Neural progenitor cell (in vitro differentiated cells): ENCODE measurements at regions not wholly inside any gene's neighbourhood (a gene's known extent, or its start where the extent isn't known, plus 50 kb on each side); places are given as distances from the start of the nearest gene placed in this dataset.

Experiments
- DNase-seq: peaks from one replicate; pipeline ENCODE4 v3.0.0-alpha.2; 2016; ENCODE audit warnings: low spot score
- H2AFZ ChIP-seq: fragments of 200-600 bp; sonication (generic); replicated peaks from 2 replicates; pipeline ENCODE4 v1.6.1; 2016; ENCODE audit warnings: antibody characterized with exemption
- H3F3A ChIP-seq: fragments of 200-600 bp; sonication (generic); 2 replicates; pipeline ENCODE4 v1.6.1; 2016; ENCODE audit warnings: antibody characterized with exemption, low read depth
- H3K27ac ChIP-seq: fragments of 200-600 bp; sonication (generic); 2 replicates; pipeline ENCODE4 v1.5.1; 2016; ENCODE audit warnings: mild to moderate bottlenecking
- H3K27me3 ChIP-seq: fragments of 200-600 bp; sonication (generic); 2 replicates; pipeline ENCODE4 v1.6.1; 2016; ENCODE audit warnings: mild to moderate bottlenecking, moderate library complexity
- H3K36me3 ChIP-seq: fragments of 200-600 bp; sonication (generic); 2 replicates; pipeline ENCODE4 v1.5.1; 2016
- H3K4me1 ChIP-seq: fragments of 200-600 bp; sonication (generic); 2 replicates; pipeline ENCODE4 v1.6.1; 2016; ENCODE audit warnings: mixed run types
- H3K4me2 ChIP-seq: fragments of 200-600 bp; sonication (generic); 2 replicates; pipeline ENCODE4 v1.6.1; 2016
- H3K4me3 ChIP-seq: fragments of 200-600 bp; sonication (generic); 2 replicates; pipeline ENCODE4 v1.5.1; 2016
- H3K79me2 ChIP-seq: fragments of 200-600 bp; sonication (generic); 2 replicates; pipeline ENCODE4 v1.6.1; 2016; ENCODE audit warnings: low read depth
- H3K9ac ChIP-seq: fragments of 200-600 bp; sonication (generic); 2 replicates; pipeline ENCODE4 v1.6.1; 2016
- H3K9me3 ChIP-seq: fragments of 200-600 bp; sonication (generic); 2 replicates; pipeline ENCODE4 v1.5.1; 2016; ENCODE audit warnings: low read depth
- H4K20me1 ChIP-seq: fragments of 200-600 bp; sonication (generic); 2 replicates; pipeline ENCODE4 v1.6.1; 2016; ENCODE audit warnings: low read depth
- H3K27ac Mint-ChIP-seq: 3 replicates; pipeline ENCODE4 v1.8.0; 2021; ENCODE audit warnings: mixed read lengths
- H3K27me3 Mint-ChIP-seq: 2 replicates; pipeline ENCODE4 v1.8.0; 2022; ENCODE audit warnings: low read depth, mild to moderate bottlenecking, inconsistent platforms, moderate library complexity, mixed read lengths; ENCODE audit not compliant: insufficient read depth
- H3K36me3 Mint-ChIP-seq: 3 replicates; pipeline ENCODE4 v1.8.0; 2021; ENCODE audit warnings: mixed read lengths
- H3K4me1 Mint-ChIP-seq: 3 replicates; pipeline ENCODE4 v1.8.0; 2021; ENCODE audit warnings: mixed read lengths
- H3K4me3 Mint-ChIP-seq: 3 replicates; pipeline ENCODE4 v1.8.0; 2021; ENCODE audit warnings: mild to moderate bottlenecking, moderate library complexity, mixed read lengths
- H3K9me3 Mint-ChIP-seq: 3 replicates; pipeline ENCODE4 v1.8.0; 2020; ENCODE audit warnings: mixed read lengths
- EZH2 ChIP-seq: fragments of 200-600 bp; sonication (generic); IDR thresholded peaks from 2 replicates; pipeline ENCODE4 v1.6.1; 2017; ENCODE audit warnings: antibody characterized with exemption, mild to moderate bottlenecking, moderate library complexity
- EZH2phosphoT487 ChIP-seq: fragments of 200-600 bp; sonication (generic); IDR thresholded peaks from 2 replicates; pipeline ENCODE4 v1.6.1; 2017; ENCODE audit warnings: antibody characterized with exemption
- TF ChIP-seq, protein P1 (sequence below): fragments of 200-600 bp; sonication (generic); IDR thresholded peaks from 2 replicates; pipeline ENCODE4 v1.5.1; 2017; ENCODE audit warnings: antibody characterized with exemption, mild to moderate bottlenecking

DNA sequence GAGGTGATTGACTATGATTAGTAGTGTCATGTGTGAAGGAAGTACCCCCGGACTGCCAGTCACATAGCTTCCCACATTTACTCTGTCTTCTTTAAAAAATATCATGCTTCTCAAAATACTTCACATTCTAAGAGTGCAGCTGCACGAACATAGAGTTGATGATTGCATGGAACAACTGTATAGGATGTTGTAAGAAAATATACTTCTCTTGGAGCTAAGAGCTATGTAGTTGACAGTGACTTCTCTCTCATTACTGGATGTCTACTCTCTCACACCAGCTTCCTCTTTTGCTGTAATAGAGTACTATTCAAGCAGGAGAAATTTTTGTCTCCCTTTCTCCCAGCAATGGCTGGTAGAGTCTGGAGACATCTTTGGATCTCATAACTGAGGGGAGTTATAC, 99.4 kb upstream of the PUDP start:
- no peak overlapping the region for H3K27ac ChIP-seq
- no peak overlapping the region for H3K4me3 ChIP-seq
- DNase-seq: no peak
- Mint-ChIP-seq H3K36me3 (peaks cover 2% of the 10 kb centered on the region), H3K9me3 (peaks cover 8% of the 10 kb centered on the region), H3K27me3 (no peaks in the 10 kb centered on the region), H3K4me1 (peaks cover 7% of the 10 kb centered on the region), H3K4me3 (no peak overlapping the region), H3K27ac (no peak overlapping the region)
- no peaks in the 10 kb centered on the region for H3K36me3 ChIP-seq
- H3K27me3 ChIP-seq: no peaks in the 10 kb centered on the region
- H3K79me2 ChIP-seq: no peaks in the 10 kb centered on the region
- H4K20me1 ChIP-seq: no peaks in the 10 kb centered on the region
- no peaks in the 10 kb centered on the region for H3K4me1 ChIP-seq
- no peaks in the 10 kb centered on the region for H3F3A ChIP-seq
- no peak overlapping the region for H3K4me2 ChIP-seq
- no peak overlapping the region for H2AFZ ChIP-seq
- no peak overlapping the region for H3K9ac ChIP-seq
- TF ChIP-seq EZH2 (no peak), EZH2phosphoT487 (no peak)
- TF ChIP-seq, protein P1, sequence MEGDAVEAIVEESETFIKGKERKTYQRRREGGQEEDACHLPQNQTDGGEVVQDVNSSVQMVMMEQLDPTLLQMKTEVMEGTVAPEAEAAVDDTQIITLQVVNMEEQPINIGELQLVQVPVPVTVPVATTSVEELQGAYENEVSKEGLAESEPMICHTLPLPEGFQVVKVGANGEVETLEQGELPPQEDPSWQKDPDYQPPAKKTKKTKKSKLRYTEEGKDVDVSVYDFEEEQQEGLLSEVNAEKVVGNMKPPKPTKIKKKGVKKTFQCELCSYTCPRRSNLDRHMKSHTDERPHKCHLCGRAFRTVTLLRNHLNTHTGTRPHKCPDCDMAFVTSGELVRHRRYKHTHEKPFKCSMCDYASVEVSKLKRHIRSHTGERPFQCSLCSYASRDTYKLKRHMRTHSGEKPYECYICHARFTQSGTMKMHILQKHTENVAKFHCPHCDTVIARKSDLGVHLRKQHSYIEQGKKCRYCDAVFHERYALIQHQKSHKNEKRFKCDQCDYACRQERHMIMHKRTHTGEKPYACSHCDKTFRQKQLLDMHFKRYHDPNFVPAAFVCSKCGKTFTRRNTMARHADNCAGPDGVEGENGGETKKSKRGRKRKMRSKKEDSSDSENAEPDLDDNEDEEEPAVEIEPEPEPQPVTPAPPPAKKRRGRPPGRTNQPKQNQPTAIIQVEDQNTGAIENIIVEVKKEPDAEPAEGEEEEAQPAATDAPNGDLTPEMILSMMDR: no peak
- H3K9me3 ChIP-seq: peaks cover 4% of the 10 kb centered on the region

DNA sequence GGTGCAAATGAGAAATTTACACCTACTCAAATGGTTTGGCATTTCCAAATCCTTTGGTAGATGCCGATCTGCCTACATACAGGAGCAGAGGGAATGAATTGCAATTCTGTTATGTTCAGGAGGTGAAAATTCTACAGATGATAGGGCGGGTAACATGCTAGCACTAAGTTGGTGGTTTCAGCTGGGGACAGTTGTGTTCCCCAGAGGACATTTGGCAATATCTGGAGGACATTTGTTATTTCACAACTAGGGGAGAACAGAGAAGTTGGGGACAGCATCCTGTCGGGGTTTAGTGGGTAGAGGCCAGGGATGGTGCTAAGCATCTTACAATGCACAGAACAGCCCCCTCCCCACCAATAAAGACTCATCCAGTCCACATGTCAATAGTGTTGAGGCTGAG, 96.5 kb upstream of the PUDP start:
- Histone ChIP-seq H3K4me1 (no peaks in the 10 kb centered on the region), H3K9ac (no peak overlapping the region), H3K4me2 (no peak overlapping the region), H3K27ac (no peak overlapping the region), H4K20me1 (no peaks in the 10 kb centered on the region), H3F3A (no peaks in the 10 kb centered on the region), H2AFZ (no peak overlapping the region), H3K27me3 (no peaks in the 10 kb centered on the region), H3K79me2 (no peaks in the 10 kb centered on the region), H3K36me3 (no peaks in the 10 kb centered on the region), H3K9me3 (peaks cover 4% of the 10 kb centered on the region), H3K4me3 (no peak overlapping the region)
- peaks cover 8% of the 10 kb centered on the region for H3K9me3 Mint-ChIP-seq
- no peak overlapping the region for H3K4me3 Mint-ChIP-seq
- H3K27me3 Mint-ChIP-seq: peaks cover 4% of the 10 kb centered on the region
- peak overlapping the region; percentile 21 for H3K27ac Mint-ChIP-seq
- TF ChIP-seq EZH2 (no peak), EZH2phosphoT487 (no peak)
- TF ChIP-seq, protein P1: no peak
- peaks cover 7% of the 10 kb centered on the region for H3K4me1 Mint-ChIP-seq
- DNase-seq: no peak
- peaks cover 2% of the 10 kb centered on the region for H3K36me3 Mint-ChIP-seq

DNA sequence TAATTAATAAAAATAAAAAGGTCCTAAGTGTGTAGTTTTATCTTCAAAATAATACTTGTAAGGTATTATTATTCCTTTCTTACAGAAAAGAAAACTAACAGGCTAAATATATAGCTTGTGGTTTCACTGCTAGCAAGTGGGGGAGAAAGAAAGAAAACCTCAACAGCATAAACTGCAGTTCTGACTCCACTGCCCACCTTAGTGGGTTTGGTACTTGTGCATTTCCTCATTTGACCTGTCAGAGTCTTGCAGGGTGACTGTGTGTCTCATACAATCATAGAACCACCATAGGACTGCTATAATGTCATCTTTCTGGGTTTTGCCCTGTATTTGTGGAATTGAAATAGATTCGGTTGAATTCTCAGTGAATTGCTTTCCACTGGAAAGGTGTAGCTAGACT, 94.7 kb upstream of the PUDP start:
- Mint-ChIP-seq H3K4me1 (peaks cover 7% of the 10 kb centered on the region), H3K9me3 (peaks cover 1% of the 10 kb centered on the region)
- no peak overlapping the region for H3K9ac ChIP-seq

More for the DNA sequence above, 94.7 kb upstream of the PUDP start:
- no peaks in the 10 kb centered on the region for H3K27me3 ChIP-seq
- H3F3A ChIP-seq: no peaks in the 10 kb centered on the region
- H4K20me1 ChIP-seq: no peaks in the 10 kb centered on the region
- H3K27ac ChIP-seq: no peak overlapping the region
- Mint-ChIP-seq H3K27me3 (peaks cover 4% of the 10 kb centered on the region), H3K4me3 (no peak overlapping the region), H3K27ac (no peak overlapping the region), H3K36me3 (peaks cover 2% of the 10 kb centered on the region)
- no peaks in the 10 kb centered on the region for H3K79me2 ChIP-seq
- H3K36me3 ChIP-seq: no peaks in the 10 kb centered on the region
- TF ChIP-seq, protein P1: no peak
- no peak for TF ChIP-seq EZH2phosphoT487
- no peaks in the 10 kb centered on the region for H3K4me1 ChIP-seq
- no peak overlapping the region for H3K4me3 ChIP-seq
- H2AFZ ChIP-seq: no peak overlapping the region
- no peaks in the 10 kb centered on the region for H3K9me3 ChIP-seq
- no peak overlapping the region for H3K4me2 ChIP-seq
- DNase-seq: no peak
